MCF 10A (cell line): ENCODE measurements at regions not wholly inside any gene's neighbourhood (a gene's known extent, or its start where the extent isn't known, plus 50 kb on each side); places are given as distances from the start of the nearest gene placed in this dataset.

ENCODE experiments used
- BruUV-seq: library from RNA; stranded (reverse); fragments of 400-500 nt; replicated peaks from 2 replicates; lab custom pipeline; 2021; lab: Mats Ljungman, UMichigan
- CTCF ChIA-PET: fragments of 300-600 bp; sonication (Branson Sonifier 250); formaldehyde crosslinking; extraction: SDS; loops from one replicate; lab custom pipeline; 2021; ENCODE audit warnings: antibody characterized with exemption, inconsistent platforms; lab: Yijun Ruan, JAX
- POLR2A ChIA-PET: fragments of 300-600, 350-650 bp; sonication (Branson Sonifier 250); formaldehyde crosslinking; extraction: SDS; loops from one replicate; lab custom pipeline; 2020; ENCODE audit warnings: antibody characterized with exemption, inconsistent platforms; lab: Yijun Ruan, JAX
- DNase-seq: peaks from one replicate; pipeline ENCODE4 v3.0.0-alpha.2; 2018; ENCODE audit not compliant: unreplicated experiment
- H3K27ac Mint-ChIP-seq: one replicate; pipeline ENCODE4 v1.8.0; 2022; ENCODE audit warnings: mild to moderate bottlenecking, low read depth, mixed read lengths; ENCODE audit not compliant: unreplicated experiment
- H3K27me3 Mint-ChIP-seq: one replicate; pipeline ENCODE4 v1.8.0; 2022; ENCODE audit warnings: mixed read lengths; ENCODE audit not compliant: insufficient read depth, unreplicated experiment
- H3K36me3 Mint-ChIP-seq: one replicate; pipeline ENCODE4 v1.8.0; 2022; ENCODE audit warnings: mild to moderate bottlenecking, moderate library complexity, mixed read lengths; ENCODE audit not compliant: insufficient read depth, unreplicated experiment
- H3K4me1 Mint-ChIP-seq: one replicate; pipeline ENCODE4 v1.8.0; 2022; ENCODE audit warnings: mixed read lengths; ENCODE audit not compliant: insufficient read depth, unreplicated experiment
- H3K4me3 Mint-ChIP-seq: one replicate; pipeline ENCODE4 v1.8.0; 2022; ENCODE audit warnings: mild to moderate bottlenecking, moderate library complexity, mixed read lengths; ENCODE audit not compliant: unreplicated experiment
- H3K9me3 Mint-ChIP-seq: one replicate; pipeline ENCODE4 v1.8.0; 2022; ENCODE audit warnings: mixed read lengths; ENCODE audit not compliant: unreplicated experiment
- intact Hi-C: fragments of 100-400 bp; cut with micrococcal nuclease; formaldehyde crosslinking; loops from 2 replicates; pipeline ENCODE4 v1.14.1; 2022
- TF ChIP-seq, protein P1 (sequence below): fragments of 200-600 bp; IDR thresholded peaks from one replicate; pipeline ENCODE4 v1.8.0; 2022; ENCODE audit warnings: antibody characterized with exemption, mild to moderate bottlenecking; ENCODE audit not compliant: unreplicated experiment

DNA sequence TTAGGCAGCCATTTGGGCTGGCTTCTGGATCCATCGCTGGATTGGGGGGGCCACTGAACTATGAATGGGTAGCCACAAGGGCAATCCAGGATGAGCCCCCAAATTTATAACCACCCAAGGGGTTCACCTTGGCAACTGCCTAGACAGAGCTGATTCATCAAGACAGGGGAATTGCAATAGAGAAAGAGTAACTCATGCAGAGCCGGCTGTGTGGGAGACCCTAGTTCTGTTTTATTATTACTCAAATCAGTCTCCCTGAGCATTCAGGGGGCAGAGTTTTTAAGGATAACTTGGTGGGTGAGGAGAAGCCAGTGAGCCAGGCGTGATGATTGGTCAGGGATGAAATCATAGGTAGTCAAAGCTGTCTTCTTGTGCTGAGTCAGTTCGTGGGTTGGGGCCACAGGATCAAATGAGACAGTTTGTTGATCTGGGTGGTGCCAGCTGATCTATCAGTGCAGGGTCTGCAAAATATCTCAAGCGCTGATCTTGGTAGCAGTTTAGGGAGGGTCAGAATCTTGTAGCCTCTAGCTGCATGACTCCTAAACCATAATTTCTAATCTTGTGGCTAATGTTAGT is 57.9 kb downstream of the DNAJB9 start:
- BruUV-seq, result no TSS peak

DNA sequence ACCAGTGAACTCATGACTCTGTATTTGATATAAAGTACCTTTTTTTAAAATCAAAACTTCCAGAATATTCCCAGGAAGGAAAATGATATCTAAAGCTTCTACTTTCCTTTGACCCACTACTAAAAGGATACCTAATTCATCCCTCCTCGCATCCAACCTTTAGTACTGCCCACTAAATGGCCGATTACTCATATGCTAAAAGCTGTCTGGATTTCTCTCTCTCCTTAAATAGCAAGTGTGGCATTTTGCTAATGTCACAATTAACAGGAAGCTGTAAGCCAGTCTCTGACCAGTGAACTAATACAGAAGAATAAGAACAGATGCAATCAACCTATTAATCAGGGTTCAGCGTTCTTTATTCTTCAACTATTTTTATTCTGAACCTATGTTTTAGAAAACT is 59.0 kb downstream of the DNAJB9 start:
- intact Hi-C loops, result no loop called here
- H3K27me3 Mint-ChIP-seq, result peaks cover 95% of the 10 kb centered on the region
- POLR2A ChIA-PET, result no interaction called here
- no peaks in the 10 kb centered on the region for H3K4me1 Mint-ChIP-seq
- no TSS peak for BruUV-seq
- H3K36me3 Mint-ChIP-seq, result no peaks in the 10 kb centered on the region
- H3K9me3 Mint-ChIP-seq, result no peaks in the 10 kb centered on the region
- no peak overlapping the region for H3K27ac Mint-ChIP-seq
- TF ChIP-seq, protein P1, sequence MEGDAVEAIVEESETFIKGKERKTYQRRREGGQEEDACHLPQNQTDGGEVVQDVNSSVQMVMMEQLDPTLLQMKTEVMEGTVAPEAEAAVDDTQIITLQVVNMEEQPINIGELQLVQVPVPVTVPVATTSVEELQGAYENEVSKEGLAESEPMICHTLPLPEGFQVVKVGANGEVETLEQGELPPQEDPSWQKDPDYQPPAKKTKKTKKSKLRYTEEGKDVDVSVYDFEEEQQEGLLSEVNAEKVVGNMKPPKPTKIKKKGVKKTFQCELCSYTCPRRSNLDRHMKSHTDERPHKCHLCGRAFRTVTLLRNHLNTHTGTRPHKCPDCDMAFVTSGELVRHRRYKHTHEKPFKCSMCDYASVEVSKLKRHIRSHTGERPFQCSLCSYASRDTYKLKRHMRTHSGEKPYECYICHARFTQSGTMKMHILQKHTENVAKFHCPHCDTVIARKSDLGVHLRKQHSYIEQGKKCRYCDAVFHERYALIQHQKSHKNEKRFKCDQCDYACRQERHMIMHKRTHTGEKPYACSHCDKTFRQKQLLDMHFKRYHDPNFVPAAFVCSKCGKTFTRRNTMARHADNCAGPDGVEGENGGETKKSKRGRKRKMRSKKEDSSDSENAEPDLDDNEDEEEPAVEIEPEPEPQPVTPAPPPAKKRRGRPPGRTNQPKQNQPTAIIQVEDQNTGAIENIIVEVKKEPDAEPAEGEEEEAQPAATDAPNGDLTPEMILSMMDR, result no peak
- DNase-seq, result no peak
- CTCF ChIA-PET, result no interaction called here
- H3K4me3 Mint-ChIP-seq, result no peak overlapping the region

More for the DNA sequence above, 57.9 kb downstream of the DNAJB9 start:
- H3K4me1 Mint-ChIP-seq, result no peaks in the 10 kb centered on the region
- H3K27me3 Mint-ChIP-seq, result peaks cover 93% of the 10 kb centered on the region
- no peak for DNase-seq
- ChIA-PET POLR2A (no interaction called here), CTCF (no interaction called here)
- TF ChIP-seq, protein P1, result no peak
- no peak overlapping the region for H3K4me3 Mint-ChIP-seq
- no peak overlapping the region for H3K27ac Mint-ChIP-seq
- intact Hi-C loops, result no loop called here
- no peaks in the 10 kb centered on the region for H3K9me3 Mint-ChIP-seq
- no peaks in the 10 kb centered on the region for H3K36me3 Mint-ChIP-seq

GRCh38 chr7:108629651-108630400 is 60.2 kb downstream of the DNAJB9 start:
- no TSS peak for BruUV-seq
- CTCF ChIA-PET, result interaction anchor here (1.5 kb wide), 1 partner anchor 10 kb away, joined by 5 read pairs; no protein-coding TSS in a partner anchor

DNA sequence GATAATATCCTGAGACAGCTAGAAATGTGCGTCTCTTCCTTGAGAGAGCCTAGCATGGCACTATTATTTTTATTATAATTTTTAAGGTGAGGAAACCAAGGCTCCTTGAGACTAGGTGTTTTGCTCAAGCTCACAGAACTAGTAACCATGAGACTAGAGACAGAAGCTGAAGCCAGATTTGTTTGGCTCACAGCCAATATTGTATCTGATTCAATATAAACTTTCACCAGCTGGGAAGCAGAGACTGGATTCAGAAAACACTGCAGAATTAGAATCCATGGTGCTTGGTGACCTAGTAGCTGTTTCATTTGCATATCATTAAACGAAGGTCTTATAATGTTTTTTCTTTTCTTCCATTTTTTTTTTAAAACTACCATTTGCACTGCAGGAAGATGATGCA is 64.4 kb downstream of the DNAJB9 start:
- intact Hi-C loops, result no loop called here
- H3K36me3 Mint-ChIP-seq, result no peaks in the 10 kb centered on the region

More at GRCh38 chr7:108629651-108630400, 60.2 kb downstream of the DNAJB9 start:
- Mint-ChIP-seq H3K27ac (no peak overlapping the region), H3K9me3 (no peaks in the 10 kb centered on the region), H3K36me3 (no peaks in the 10 kb centered on the region), H3K27me3 (peaks cover 91% of the 10 kb centered on the region), H3K4me1 (no peaks in the 10 kb centered on the region), H3K4me3 (no peak overlapping the region)
- POLR2A ChIA-PET, result no interaction called here
- TF ChIP-seq, protein P1, result no peak
- no peak for DNase-seq
- intact Hi-C loops, result no loop called here

More for the DNA sequence above, 64.4 kb downstream of the DNAJB9 start:
- POLR2A ChIA-PET, result no interaction called here
- Mint-ChIP-seq H3K27ac (no peak overlapping the region), H3K27me3 (peaks cover 78% of the 10 kb centered on the region), H3K4me3 (no peak overlapping the region), H3K4me1 (no peaks in the 10 kb centered on the region), H3K9me3 (no peaks in the 10 kb centered on the region)
- CTCF ChIA-PET, result no interaction called here
- no TSS peak for BruUV-seq
- TF ChIP-seq, protein P1, result no peak
- no peak for DNase-seq
